HG03575 (cell line): ENCODE measurements at regions not wholly inside any gene's neighbourhood (a gene's known extent, or its start where the extent isn't known, plus 50 kb on each side); places are given as distances from the start of the nearest gene placed in this dataset.
A peak's percentile ranks its signal among the peaks of the same experiment; 100 is the strongest.

Experiments used
- ATAC-seq: cut with Tn5 transposase; IDR thresholded peaks from one replicate; pipeline ENCODE4 v1.9.1; 2021; ENCODE audit not compliant: unreplicated experiment, insufficient number of reproducible peaks, low FRiP score; ENCODE audit errors: extremely low read depth

DNA sequence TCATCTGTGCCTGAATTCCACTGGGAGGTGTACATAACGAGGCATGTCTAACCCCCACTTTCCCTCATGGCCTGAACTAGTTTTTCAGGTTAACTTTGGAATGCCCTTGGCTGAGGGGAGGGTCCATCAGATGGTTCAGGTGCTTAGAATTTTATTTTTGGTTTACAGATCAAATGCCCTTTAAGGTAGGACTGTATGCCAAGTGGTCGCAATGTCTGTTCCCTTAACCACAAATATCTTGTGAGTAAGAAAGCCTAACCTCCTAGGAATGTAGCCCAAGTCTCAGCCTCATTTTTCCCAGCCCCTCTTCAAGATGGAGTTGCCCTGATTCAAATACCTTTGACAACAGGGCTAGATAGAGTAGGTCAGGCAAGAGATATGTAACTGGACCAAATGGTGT is 78.4 kb downstream of the RNASET2 start:
- ATAC-seq: no peak

DNA sequence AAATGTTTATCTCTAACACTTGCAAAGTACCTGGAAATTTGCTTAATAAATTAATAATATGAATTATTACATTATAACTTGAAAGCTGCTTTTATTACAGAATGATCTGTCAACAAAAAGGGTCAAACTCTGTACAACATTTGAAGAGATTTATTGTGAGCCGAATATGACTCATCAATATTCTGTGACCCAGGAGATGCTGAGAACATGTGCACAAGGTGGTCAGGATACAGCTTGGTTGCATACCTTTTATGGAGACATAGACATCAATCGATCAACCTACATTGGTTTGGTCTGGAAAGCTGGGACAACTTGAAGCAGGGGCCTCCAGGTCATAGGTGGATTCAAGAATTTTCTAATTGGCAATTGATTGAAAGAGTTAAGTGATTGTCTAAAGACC is 79.0 kb downstream of the RNASET2 start:
- ATAC-seq: no peak

GRCh38 chr6:166872531-166873009 is 83.8 kb downstream of the RNASET2 start:
- no peak for ATAC-seq

DNA sequence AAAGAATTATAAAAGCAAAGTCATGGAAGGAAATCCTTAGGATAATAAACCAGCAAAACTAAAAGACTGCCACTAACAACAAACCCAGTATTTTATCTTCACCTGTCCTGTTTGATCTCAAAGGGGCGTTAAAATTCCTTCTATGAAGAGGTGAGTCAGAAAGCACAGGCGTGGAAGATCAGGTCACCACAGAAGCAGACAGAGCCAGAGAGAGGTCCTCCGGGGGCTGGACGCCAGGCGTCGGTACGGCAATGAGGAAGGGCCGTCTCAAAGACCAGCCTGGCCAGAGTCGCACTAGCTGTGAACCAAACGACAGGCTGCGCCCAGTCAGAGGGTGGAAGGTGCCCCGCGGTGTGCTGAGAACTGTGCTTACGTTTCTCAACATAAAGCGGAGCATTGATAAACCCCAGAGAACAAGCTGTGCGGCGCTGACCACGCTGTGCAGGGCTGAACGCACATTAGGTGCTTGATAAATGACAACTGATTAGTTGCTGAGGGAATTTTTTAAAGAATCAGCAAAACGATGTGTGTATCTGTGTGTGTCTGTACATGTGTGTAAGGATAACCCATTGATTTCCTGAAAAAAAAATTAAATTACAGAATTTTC is 85.6 kb downstream of the RNASET2 start:
- no peak for ATAC-seq

GRCh38 chr6:166866839-166867637 is 89.3 kb downstream of the RNASET2 start:
- ATAC-seq: no peak

DNA sequence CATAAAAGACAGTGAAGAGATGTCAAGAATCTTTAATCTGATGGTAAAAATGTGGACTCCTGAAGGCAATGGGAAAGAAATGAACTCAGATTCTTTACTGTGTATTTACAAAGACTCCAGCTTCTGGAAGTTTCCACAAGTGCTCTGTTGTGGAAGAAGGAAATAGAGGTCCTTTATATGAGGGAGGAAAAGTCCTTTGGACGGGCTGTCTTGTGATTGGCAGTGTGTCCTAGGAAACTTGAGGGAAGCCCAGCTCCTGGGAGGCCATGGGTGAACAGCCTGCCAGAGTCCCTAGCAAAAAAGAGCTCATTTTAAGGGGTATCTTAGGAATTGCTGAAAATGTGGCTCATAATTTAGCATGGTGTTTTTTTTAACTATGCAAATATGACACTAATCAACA is 92.0 kb downstream of the RNASET2 start:
- no peak for ATAC-seq

- ATAC-seq: no peak
Observed at GRCh38 chr6:166862978-166863530, 93.3 kb downstream of the RNASET2 start.

DNA sequence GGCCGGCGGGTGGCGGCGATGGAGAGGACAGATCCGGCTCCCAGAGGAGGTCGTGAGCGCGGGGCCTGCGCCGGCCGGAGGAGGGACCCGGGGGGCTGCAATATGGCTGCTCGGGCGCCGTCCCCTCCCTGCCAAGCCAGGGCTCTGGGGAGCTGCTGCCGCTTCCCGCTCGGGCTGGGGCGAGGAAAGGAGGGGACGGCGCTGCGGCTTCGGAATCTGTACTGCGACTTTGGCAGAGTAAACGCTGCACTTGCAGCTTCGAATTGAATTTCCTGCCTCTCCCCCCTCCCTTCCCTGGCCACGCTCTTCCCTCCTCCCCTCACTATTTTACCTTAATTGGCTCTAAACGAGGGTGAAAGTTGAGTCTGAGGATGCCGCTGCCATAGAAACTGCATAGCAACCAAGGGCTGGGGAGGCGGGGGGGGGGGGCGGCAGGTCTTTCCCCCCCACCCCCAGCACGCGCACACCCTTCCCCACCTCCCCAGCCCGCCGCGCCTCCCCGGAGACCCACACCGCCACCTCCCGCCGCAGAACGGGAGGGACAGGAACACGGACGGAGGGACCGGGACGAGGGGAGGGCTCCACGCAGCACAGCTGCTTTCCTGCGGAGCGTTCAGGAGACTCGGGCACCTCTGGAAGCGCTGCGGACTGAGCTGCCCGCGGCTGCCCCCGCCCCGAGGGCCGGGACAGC is 93.9 kb downstream of the RNASET2 start:
- no peak for ATAC-seq

DNA sequence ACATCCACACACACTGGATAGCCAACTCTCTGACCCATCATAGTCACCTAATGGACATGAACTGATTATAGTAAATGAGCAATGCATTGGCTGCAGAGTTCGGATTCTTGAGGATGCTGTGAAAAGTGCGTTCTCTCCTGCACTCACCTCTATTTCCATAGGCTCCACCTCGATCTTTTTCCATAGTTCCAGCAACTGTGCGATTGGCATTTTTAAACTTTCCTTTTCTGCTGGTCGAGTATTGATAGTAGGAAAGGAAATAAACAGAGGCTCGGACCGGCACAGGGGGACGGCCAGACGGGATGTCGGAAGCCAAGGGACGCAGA is 94.4 kb downstream of the RNASET2 start:
- ATAC-seq: no peak

- no peak for ATAC-seq
Observed at GRCh38 chr6:166861304-166861703, 95.0 kb downstream of the RNASET2 start.

DNA sequence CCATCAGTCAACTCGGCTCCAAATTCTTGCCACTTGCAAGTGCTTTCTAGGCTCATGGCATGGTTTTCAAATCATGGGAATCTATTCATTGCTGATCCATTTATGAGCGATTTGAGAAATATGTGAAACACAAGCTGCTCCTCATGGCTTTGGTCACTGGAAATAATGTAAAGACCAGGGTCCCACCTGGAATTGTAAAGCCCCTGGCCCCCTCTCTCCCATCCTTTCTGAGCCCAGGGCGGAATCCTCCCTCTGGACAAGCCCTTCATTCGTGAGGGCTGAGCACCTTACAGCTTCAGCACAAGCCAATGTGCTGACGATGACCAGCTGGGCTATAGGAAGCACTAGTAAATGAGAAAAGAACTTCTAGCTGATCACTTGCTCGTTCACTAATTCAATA is 96.0 kb downstream of the RNASET2 start:
- no peak for ATAC-seq

- ATAC-seq: no peak
Observed at GRCh38 chr6:166855416-166855815, 100.9 kb downstream of the RNASET2 start.

- no peak for ATAC-seq
Observed at GRCh38 chr6:166853371-166854325, 102.7 kb downstream of the RNASET2 start.

DNA sequence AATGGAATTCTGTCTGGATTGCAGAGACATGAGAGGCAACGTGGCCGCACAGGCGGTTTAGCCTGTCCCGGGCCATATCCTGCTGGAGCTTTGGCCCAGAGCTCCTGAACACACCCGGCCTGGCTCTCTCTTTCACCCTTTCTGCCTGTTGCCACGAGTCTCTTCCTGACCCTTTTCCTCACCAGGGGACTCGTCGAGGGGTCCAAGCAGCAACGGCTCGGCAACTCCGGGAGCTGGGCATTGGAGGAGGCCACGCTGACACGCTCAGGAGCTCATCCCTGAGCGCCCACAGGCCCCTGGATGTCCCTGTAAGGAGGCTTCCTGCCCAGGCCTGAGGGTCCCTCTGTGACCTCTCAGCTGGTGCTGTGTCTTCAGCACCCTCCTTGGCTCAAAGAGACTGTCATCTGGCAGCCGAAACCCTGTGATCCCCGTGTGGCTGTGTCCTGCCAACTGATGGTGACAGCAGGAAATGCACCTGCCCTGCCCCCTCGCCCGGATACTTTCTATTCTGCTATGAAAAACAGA is 103.8 kb downstream of the RNASET2 start:
- ATAC-seq: no peak

GRCh38 chr6:166851911-166852310 is 104.4 kb downstream of the RNASET2 start:
- ATAC-seq: no peak

DNA sequence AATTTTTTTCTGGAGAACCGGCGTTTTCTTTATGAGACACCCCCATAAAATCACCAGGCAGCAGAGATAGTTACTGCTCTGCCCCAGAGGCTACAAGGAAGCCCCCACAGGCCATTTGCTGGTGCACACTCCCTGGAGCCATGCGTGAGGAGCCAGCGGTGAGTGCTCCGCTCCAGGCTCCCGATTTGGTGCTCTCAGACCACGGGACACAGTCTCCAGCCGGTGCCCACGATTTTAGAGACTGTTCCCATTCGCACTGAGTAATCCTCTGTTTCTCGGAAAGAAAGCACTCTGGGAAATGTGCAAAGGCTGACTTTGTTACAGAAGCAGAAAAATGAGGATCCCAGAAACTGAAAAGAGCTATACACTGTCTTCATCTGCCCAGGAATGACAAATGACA is 104.9 kb downstream of the RNASET2 start:
- no peak for ATAC-seq

DNA sequence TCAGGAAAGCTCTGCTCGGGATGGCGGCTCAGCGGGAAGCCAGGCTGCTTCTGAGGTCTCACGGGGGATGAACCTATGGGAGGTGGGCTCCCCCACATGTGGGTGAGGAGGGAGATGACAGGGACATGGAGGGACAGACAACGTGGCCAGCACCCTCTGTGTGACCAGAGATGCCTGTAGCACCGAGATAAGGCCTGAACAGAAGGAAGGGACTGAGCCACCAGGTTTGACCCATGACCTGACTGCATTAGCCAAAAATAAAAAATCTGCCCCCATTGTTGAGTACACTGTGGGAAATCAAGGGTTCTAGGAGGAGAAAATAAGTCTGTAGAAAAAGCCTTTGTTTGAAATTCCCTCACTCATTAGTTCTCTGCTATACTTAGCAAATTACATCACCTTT is 105.7 kb downstream of the RNASET2 start:
- no peak for ATAC-seq

DNA sequence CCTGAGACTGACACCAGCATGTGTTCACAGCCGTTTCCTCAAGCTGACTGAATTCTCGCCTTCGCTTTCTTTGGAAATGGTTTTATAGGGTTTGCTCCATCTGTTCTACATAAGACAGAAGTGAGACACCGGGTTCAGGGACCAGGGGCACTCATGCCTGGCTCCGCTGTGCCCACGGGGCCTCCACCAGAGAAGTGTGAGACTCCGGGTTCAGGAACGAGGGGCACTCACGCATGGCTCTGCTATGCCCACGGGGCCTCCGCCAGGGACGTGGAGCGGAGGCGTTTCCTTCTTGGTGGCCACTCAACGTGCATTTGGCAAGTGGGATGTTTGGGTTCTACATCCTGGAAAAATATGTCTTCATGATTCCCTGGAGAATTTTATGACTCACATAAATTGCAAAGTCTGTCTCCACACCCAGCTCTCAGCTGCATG is 106.6 kb downstream of the RNASET2 start:
- ATAC-seq: peak; percentile 50
